GM23338 (cell line): ENCODE measurements at regions not wholly inside any gene's neighbourhood (a gene's known extent, or its start where the extent isn't known, plus 50 kb on each side); places are given as distances from the start of the nearest gene placed in this dataset.

Experiments used
- ATAC-seq: fragments of 200-7000 bp; cut with Tn5 transposase; 3 replicates; pipeline ENCODE4 v1.9.1; 2020
- DNase-seq: peaks from one replicate; pipeline ENCODE4 v3.0.0-alpha.2; 2015; ENCODE audit warnings: low spot score
- H2AFZ ChIP-seq: fragments of 200-600 bp; sonication (generic); 2 replicates; pipeline ENCODE4 v1.8.0; 2016; ENCODE audit warnings: antibody characterized with exemption, mild to moderate bottlenecking, moderate library complexity
- H3F3A ChIP-seq: fragments of 200-600 bp; sonication (generic); replicated peaks from 2 replicates; pipeline ENCODE4 v1.8.0; 2017; ENCODE audit warnings: antibody characterized with exemption, mixed run types, low read depth
- H3K27ac ChIP-seq: fragments of 200-600 bp; sonication (generic); 2 replicates; pipeline ENCODE4 v1.6.1; 2016; ENCODE audit warnings: low read depth
- H3K27me3 ChIP-seq: fragments of 200-600 bp; sonication (generic); 2 replicates; pipeline ENCODE4 v1.8.0; 2016; ENCODE audit warnings: mild to moderate bottlenecking, mixed run types, moderate library complexity; ENCODE audit not compliant: insufficient read depth
- H3K36me3 ChIP-seq: fragments of 200-600 bp; sonication (generic); 2 replicates; pipeline ENCODE4 v1.8.0; 2016; ENCODE audit warnings: mild to moderate bottlenecking; ENCODE audit not compliant: insufficient read depth
- H3K4me1 ChIP-seq: fragments of 200-600 bp; sonication (generic); 2 replicates; pipeline ENCODE4 v1.8.0; 2016; ENCODE audit warnings: mild to moderate bottlenecking, moderate library complexity; ENCODE audit not compliant: insufficient read depth
- H3K4me2 ChIP-seq: fragments of 200-600 bp; sonication (generic); 2 replicates; pipeline ENCODE4 v1.7.1; 2017; ENCODE audit warnings: mixed run types
- H3K4me3 ChIP-seq: fragments of 200-600 bp; sonication (generic); 2 replicates; pipeline ENCODE4 v1.6.1; 2016; ENCODE audit warnings: mixed run types
- H3K79me2 ChIP-seq: fragments of 200-600 bp; sonication (generic); replicated peaks from 2 replicates; pipeline ENCODE4 v1.8.0; 2017; ENCODE audit warnings: mild to moderate bottlenecking; ENCODE audit not compliant: insufficient read depth
- H3K9me2 ChIP-seq: fragments of 200-600 bp; sonication (generic); 2 replicates; pipeline ENCODE4 v1.8.0; 2017; ENCODE audit not compliant: insufficient read depth
- H4K20me1 ChIP-seq: fragments of 200-600 bp; sonication (generic); replicated peaks from 2 replicates; pipeline ENCODE4 v1.8.0; 2017; ENCODE audit warnings: mild to moderate bottlenecking; ENCODE audit not compliant: insufficient read depth
- H3K27ac Mint-ChIP-seq: 2 replicates; pipeline ENCODE4 v1.8.0; 2020; ENCODE audit warnings: inconsistent platforms, mild to moderate bottlenecking, moderate library complexity, mixed read lengths
- H3K27me3 Mint-ChIP-seq: 3 replicates; pipeline ENCODE4 v1.8.0; 2022; ENCODE audit warnings: low read depth, mild to moderate bottlenecking, moderate library complexity, mixed read lengths, inconsistent platforms; ENCODE audit not compliant: insufficient read depth, poor library complexity
- H3K36me3 Mint-ChIP-seq: 3 replicates; pipeline ENCODE4 v1.8.0; 2021; ENCODE audit warnings: low read depth, mild to moderate bottlenecking, inconsistent platforms, moderate library complexity, mixed read lengths
- H3K4me1 Mint-ChIP-seq: 3 replicates; pipeline ENCODE4 v1.8.0; 2020; ENCODE audit warnings: mild to moderate bottlenecking, inconsistent platforms, mixed read lengths
- H3K4me3 Mint-ChIP-seq: 3 replicates; pipeline ENCODE4 v1.8.0; 2021; ENCODE audit warnings: moderate library complexity, mild to moderate bottlenecking, inconsistent platforms, mixed read lengths
- H3K9me3 Mint-ChIP-seq: 3 replicates; pipeline ENCODE4 v1.8.0; 2020; ENCODE audit warnings: moderate library complexity, mild to moderate bottlenecking, inconsistent platforms, mixed read lengths
- CREB1 ChIP-seq: fragments of 250-450 bp; sonication (Bioruptor Pico); IDR thresholded peaks from 2 replicates; pipeline ENCODE4 v1.5.0; 2020; ENCODE audit warnings: low read depth, mild to moderate bottlenecking, moderate library complexity
- ETS1 ChIP-seq: IDR thresholded peaks from 2 replicates; pipeline ENCODE4 v1.6.1; 2016; ENCODE audit warnings: antibody characterized with exemption
- EZH2phosphoT487 ChIP-seq: fragments of 200-600 bp; sonication (generic); IDR thresholded peaks from one replicate; pipeline ENCODE4 v1.8.1; 2018; ENCODE audit warnings: antibody characterized with exemption; ENCODE audit not compliant: unreplicated experiment
- JUNB ChIP-seq: IDR thresholded peaks from one replicate; pipeline ENCODE4 v1.6.1; 2016; ENCODE audit warnings: antibody characterized with exemption; ENCODE audit not compliant: unreplicated experiment
- REST ChIP-seq: IDR thresholded peaks from one replicate; pipeline ENCODE4 v1.6.1; 2018; ENCODE audit warnings: antibody characterized with exemption; ENCODE audit not compliant: unreplicated experiment
- STAT1 ChIP-seq: IDR thresholded peaks from one replicate; pipeline ENCODE4 v1.6.1; 2016; ENCODE audit warnings: antibody characterized with exemption; ENCODE audit not compliant: unreplicated experiment
- ZNF114 ChIP-seq: fragments of 250-450 bp; sonication (Bioruptor Pico); IDR thresholded peaks from 2 replicates; pipeline ENCODE4 v1.5.0; 2020; ENCODE audit warnings: mild to moderate bottlenecking, moderate library complexity
- ZNF331 ChIP-seq: fragments of 250-450 bp; sonication (Bioruptor Pico); IDR thresholded peaks from 2 replicates; pipeline ENCODE4 v1.5.0; 2020; ENCODE audit warnings: low read depth, mild to moderate bottlenecking, moderate library complexity
- ZNF462 ChIP-seq: fragments of 250-450 bp; sonication (Bioruptor Pico); IDR thresholded peaks from 2 replicates; pipeline ENCODE4 v1.5.0; 2020; ENCODE audit warnings: mild to moderate bottlenecking, moderate library complexity

GRCh38 chr6:121594053-121594452 is 158.6 kb downstream of the GJA1 start (continued):
- TF ChIP-seq REST (no peak), STAT1 (no peak)

- H3K27me3 ChIP-seq: no peaks in the 10 kb centered on the region
- no peaks in the 10 kb centered on the region for H3K36me3 Mint-ChIP-seq
- no peak overlapping the region for H3K4me2 ChIP-seq
- ATAC-seq (no peak), DNase-seq (no peak)
- H3K79me2 ChIP-seq: no peaks in the 10 kb centered on the region
- no peak overlapping the region for H3K27ac Mint-ChIP-seq
- H3K9me2 ChIP-seq: no peaks in the 10 kb centered on the region
- H4K20me1 ChIP-seq: no peaks in the 10 kb centered on the region
- no peak overlapping the region for H3K27ac ChIP-seq
- H3K4me3 Mint-ChIP-seq: no peak overlapping the region
- no peaks in the 10 kb centered on the region for H3K9me3 Mint-ChIP-seq
- no peak overlapping the region for H3K4me3 ChIP-seq
- no peak overlapping the region for H2AFZ ChIP-seq
- H3K27me3 Mint-ChIP-seq: no peaks in the 10 kb centered on the region
- no peaks in the 10 kb centered on the region for H3K4me1 ChIP-seq
- H3K4me1 Mint-ChIP-seq: peaks cover 7% of the 10 kb centered on the region
- H3F3A ChIP-seq: no peaks in the 10 kb centered on the region
- no peaks in the 10 kb centered on the region for H3K36me3 ChIP-seq
- no peak for TF ChIP-seq ZNF114
- no peak for TF ChIP-seq ETS1
- TF ChIP-seq EZH2phosphoT487: no peak
- no peak for TF ChIP-seq JUNB
- no peak for TF ChIP-seq ZNF462
- TF ChIP-seq ZNF331 (CRISPR knock-in tag): no peak
- no peak for TF ChIP-seq CREB1
- no peak for TF ChIP-seq REST
- no peak for TF ChIP-seq STAT1
Measured at GRCh38 chr6:121595646-121596045, 160.2 kb downstream of the GJA1 start.
